Coronary artery (tissue), 2 donors: ENCODE measurements at regions not wholly inside any gene's neighbourhood (a gene's known extent, or its start where the extent isn't known, plus 50 kb on each side); places are given as distances from the start of the nearest gene placed in this dataset.

Experiments used
- DNase-seq: peaks from one replicate; pipeline ENCODE4 v3.0.0-alpha.2; 2017; ENCODE audit warnings: low spot score
- H3K27ac ChIP-seq, 2 donors: fragments of 200-600 bp; sonication (generic); one replicate each; pipeline ENCODE4 v1.5.1; 2016 to 2019
- H3K4me3 ChIP-seq: fragments of 200-600 bp; sonication (generic); 2 replicates; pipeline ENCODE4 v1.5.1; 2016; ENCODE audit warnings: mild to moderate bottlenecking, moderate library complexity
- CTCF ChIP-seq: fragments of 200-600 bp; sonication (generic); IDR thresholded peaks from one replicate; pipeline ENCODE4 v1.5.1; 2019; ENCODE audit warnings: antibody characterized with exemption

- no peak overlapping the region for H3K27ac ChIP-seq
- no peak for TF ChIP-seq CTCF
- no peak for DNase-seq
- H3K4me3 ChIP-seq, result no peak overlapping the region
These were observed 507.9 kb downstream of the CDH26 start for GRCh38 chr20:60465993-60466686.

- Histone ChIP-seq H3K27ac (no peak overlapping the region), H3K4me3 (no peak overlapping the region)
- DNase-seq, result no peak
- no peak for TF ChIP-seq CTCF
These were observed 508.4 kb downstream of the CDH26 start for GRCh38 chr20:60466687-60467022.

- no peak for DNase-seq
- no peak for TF ChIP-seq CTCF
- no peak overlapping the region for H3K4me3 ChIP-seq
- no peak overlapping the region for H3K27ac ChIP-seq
These were observed 508.9 kb downstream of the CDH26 start for GRCh38 chr20:60467078-60467477.

GRCh38 chr20:60467771-60468170 lies 509.5 kb downstream of the CDH26 start:
- Histone ChIP-seq H3K4me3 (no peak overlapping the region), H3K27ac (no peak overlapping the region)
- no peak for TF ChIP-seq CTCF
- no peak for DNase-seq

GRCh38 chr20:60469829-60470228 lies 511.6 kb downstream of the CDH26 start:
- Histone ChIP-seq H3K4me3 (no peak overlapping the region), H3K27ac (no peak overlapping the region)
- no peak for TF ChIP-seq CTCF
- DNase-seq, result no peak

- no peak overlapping the region for H3K4me3 ChIP-seq
- TF ChIP-seq CTCF, result no peak
- no peak overlapping the region for H3K27ac ChIP-seq
- DNase-seq, result no peak
These were observed 512.1 kb downstream of the CDH26 start for GRCh38 chr20:60470366-60470765.

GRCh38 chr20:60473211-60473610 lies 515.0 kb downstream of the CDH26 start:
- no peak for DNase-seq
- no peak overlapping the region for H3K27ac ChIP-seq
- H3K4me3 ChIP-seq, result no peak overlapping the region
- TF ChIP-seq CTCF, result no peak
